Liver (tissue), 3 donors: ENCODE measurements at regions not wholly inside any gene's neighbourhood (a gene's known extent, or its start where the extent isn't known, plus 50 kb on each side); places are given as distances from the start of the nearest gene placed in this dataset.

Source experiments
- ATF3 ChIP-seq: IDR thresholded peaks from 2 replicates; pipeline ENCODE4 v1.6.1; 2016; ENCODE audit warnings: antibody characterized with exemption
- EGR1 ChIP-seq, 2 donors: IDR thresholded peaks; 2 replicates each; pipeline ENCODE4 v1.6.1; 2016 to 2018; ENCODE audit warnings: antibody characterized with exemption in 2 of 2, low read depth in 2 of 2
- FOXA2 ChIP-seq: IDR thresholded peaks from 2 replicates; pipeline ENCODE4 v1.6.1; 2016; ENCODE audit warnings: antibody characterized with exemption
- HNF4A ChIP-seq, 2 donors: conservative IDR thresholded peaks; 2 replicates each; pipeline ENCODE4 v1.6.1; 2016; ENCODE audit warnings: antibody characterized with exemption in 2 of 2, mild to moderate bottlenecking in 2 of 2
- JUND ChIP-seq, 2 donors: IDR thresholded peaks; 2 replicates each; pipeline ENCODE4 v1.6.1; 2016; ENCODE audit warnings: antibody characterized with exemption in 2 of 2
- RAD21 ChIP-seq, 2 donors: IDR thresholded peaks; 2 replicates each; pipeline ENCODE4 v1.6.1; 2016; ENCODE audit warnings: antibody characterized with exemption in 2 of 2, mild to moderate bottlenecking in 2 of 2
- REST ChIP-seq: IDR thresholded peaks from 2 replicates; pipeline ENCODE4 v1.6.1; 2016; ENCODE audit warnings: antibody characterized with exemption, mild to moderate bottlenecking
- TAF1 ChIP-seq: conservative IDR thresholded peaks from 2 replicates; pipeline ENCODE4 v1.6.1; 2016; ENCODE audit warnings: antibody characterized with exemption, mild to moderate bottlenecking
- YY1 ChIP-seq: IDR thresholded peaks from 2 replicates; pipeline ENCODE4 v1.6.1; 2016; ENCODE audit warnings: antibody characterized with exemption, mild to moderate bottlenecking
- TF ChIP-seq, protein P1 (sequence below): fragments of 150-350 bp; IDR thresholded peaks from 2 replicates; pipeline ENCODE4 v1.5.1; 2017; ENCODE audit warnings: improper control_type of control experiment, low read depth, low read length; ENCODE audit not compliant: missing input control
- TF ChIP-seq, protein P2 (sequence below): IDR thresholded peaks from 2 replicates; pipeline ENCODE4 v1.6.1; 2016; ENCODE audit warnings: antibody characterized with exemption
- TF ChIP-seq, protein P3 (sequence below): IDR thresholded peaks from 2 replicates; pipeline ENCODE4 v1.6.1; 2016; ENCODE audit warnings: antibody characterized with exemption
- donor health status: healthy.
- donor health status: healthy.

DNA sequence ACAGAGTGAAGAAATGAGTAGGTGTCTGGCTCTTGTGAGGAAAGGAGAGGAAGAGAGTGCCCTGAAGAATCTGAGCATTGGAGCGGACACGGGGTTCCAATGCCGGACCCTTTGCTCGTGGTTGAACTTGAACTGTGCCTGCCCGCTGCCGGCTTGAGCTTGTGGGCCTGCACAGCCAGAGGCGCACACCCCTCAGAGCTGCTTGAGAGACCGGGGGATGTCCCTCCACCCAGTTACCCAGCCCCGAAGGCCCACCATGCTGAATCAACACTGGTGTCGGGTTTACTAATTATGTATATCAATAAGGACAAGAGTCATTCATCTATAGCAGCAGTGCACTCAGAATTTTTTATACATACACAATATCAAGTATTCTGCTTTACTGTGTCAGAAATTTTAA, 218.3 kb upstream of the CST7 start:
- TF ChIP-seq, protein P1, sequence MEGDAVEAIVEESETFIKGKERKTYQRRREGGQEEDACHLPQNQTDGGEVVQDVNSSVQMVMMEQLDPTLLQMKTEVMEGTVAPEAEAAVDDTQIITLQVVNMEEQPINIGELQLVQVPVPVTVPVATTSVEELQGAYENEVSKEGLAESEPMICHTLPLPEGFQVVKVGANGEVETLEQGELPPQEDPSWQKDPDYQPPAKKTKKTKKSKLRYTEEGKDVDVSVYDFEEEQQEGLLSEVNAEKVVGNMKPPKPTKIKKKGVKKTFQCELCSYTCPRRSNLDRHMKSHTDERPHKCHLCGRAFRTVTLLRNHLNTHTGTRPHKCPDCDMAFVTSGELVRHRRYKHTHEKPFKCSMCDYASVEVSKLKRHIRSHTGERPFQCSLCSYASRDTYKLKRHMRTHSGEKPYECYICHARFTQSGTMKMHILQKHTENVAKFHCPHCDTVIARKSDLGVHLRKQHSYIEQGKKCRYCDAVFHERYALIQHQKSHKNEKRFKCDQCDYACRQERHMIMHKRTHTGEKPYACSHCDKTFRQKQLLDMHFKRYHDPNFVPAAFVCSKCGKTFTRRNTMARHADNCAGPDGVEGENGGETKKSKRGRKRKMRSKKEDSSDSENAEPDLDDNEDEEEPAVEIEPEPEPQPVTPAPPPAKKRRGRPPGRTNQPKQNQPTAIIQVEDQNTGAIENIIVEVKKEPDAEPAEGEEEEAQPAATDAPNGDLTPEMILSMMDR, result no peak
- TF ChIP-seq JUND (IDR thresholded peaks at IDR 0.05) (no peak), EGR1 (IDR thresholded peaks at IDR 0.05; ENCODE audit: low read depth in 2 of 2) (no peak), RAD21 (IDR thresholded peaks at IDR 0.05) (no peak), ATF3 (no peak), TAF1 (no peak), FOXA2 (no peak), YY1 (no peak), REST (no peak), HNF4A (conservative IDR thresholded peaks at IDR 0.05) (no peak)
- TF ChIP-seq, protein P2, sequence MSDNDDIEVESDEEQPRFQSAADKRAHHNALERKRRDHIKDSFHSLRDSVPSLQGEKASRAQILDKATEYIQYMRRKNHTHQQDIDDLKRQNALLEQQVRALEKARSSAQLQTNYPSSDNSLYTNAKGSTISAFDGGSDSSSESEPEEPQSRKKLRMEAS, result no peak
- TF ChIP-seq, protein P3, sequence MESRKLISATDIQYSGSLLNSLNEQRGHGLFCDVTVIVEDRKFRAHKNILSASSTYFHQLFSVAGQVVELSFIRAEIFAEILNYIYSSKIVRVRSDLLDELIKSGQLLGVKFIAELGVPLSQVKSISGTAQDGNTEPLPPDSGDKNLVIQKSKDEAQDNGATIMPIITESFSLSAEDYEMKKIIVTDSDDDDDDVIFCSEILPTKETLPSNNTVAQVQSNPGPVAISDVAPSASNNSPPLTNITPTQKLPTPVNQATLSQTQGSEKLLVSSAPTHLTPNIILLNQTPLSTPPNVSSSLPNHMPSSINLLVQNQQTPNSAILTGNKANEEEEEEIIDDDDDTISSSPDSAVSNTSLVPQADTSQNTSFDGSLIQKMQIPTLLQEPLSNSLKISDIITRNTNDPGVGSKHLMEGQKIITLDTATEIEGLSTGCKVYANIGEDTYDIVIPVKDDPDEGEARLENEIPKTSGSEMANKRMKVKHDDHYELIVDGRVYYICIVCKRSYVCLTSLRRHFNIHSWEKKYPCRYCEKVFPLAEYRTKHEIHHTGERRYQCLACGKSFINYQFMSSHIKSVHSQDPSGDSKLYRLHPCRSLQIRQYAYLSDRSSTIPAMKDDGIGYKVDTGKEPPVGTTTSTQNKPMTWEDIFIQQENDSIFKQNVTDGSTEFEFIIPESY, result no peak
